IPS DF 4.7 (cell line): ENCODE measurements at regions not wholly inside any gene's neighbourhood (a gene's known extent, or its start where the extent isn't known, plus 50 kb on each side); places are given as distances from the start of the nearest gene placed in this dataset.
"Not testable (repeated sequence)": the region's sequence is repeated elsewhere in the genome, so short reads cannot be mapped to it uniquely, and the experiment has no call there.

ENCODE experiments used
- DNase-seq: peaks from one replicate; pipeline ENCODE4 v3.0.0-alpha.2; 2013; ENCODE audit warnings: low spot score; ENCODE audit errors: extremely low read depth

DNA sequence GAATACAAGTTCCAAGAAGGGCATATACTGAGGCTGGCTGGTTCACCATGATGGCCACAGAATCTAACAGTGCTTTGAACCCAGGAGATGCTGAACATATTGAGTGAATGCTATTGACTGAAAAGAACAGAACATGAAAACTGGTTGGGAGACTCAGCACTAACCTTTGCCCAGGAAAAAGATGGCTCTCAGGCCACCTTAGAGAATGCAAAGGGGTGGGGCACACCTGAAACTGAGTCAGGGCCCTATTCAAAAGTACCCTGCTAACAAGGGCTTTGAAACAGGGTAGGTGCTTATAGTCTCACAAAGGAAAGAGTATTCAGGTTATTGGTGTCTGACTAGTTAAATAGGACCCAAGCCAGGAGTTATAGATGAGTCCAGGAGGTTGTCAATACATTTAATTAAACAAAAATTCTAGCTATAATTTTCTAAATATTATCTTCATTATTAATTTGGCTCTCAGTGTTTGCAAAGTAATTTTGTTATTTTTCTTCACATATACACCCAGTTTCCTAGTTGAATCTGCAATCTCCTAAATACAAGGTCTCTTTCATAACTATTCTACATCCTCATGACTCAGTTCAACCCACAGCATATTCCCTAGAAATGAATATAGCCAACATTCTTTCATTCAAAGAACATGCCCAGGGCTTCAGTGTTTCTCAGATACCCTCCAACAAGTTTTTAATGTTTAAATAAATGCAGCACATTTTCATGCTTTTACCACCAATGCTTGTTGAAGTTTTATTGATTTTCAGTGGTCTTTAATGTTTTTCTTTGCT, 144.2 kb upstream of the RAPGEF2 start:
- DNase-seq: no peak

DNA sequence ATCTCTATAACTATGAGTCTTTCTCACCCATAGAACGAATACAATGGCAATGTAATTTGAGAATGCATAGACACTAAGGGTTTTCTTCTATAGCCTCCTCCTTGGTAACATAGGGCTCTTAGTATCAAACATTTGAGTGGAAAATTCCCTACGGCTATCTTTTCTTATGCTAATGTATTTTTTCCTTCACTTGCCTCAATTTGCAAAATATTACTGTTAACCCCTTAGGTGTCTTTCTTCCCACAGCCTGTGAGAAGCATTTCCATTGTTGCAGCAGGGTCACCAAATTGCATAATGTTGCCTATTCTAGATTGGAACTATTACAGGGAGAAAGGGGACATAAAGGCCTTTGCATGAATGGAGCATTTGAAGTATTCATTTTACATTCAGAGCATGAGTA, 140.5 kb upstream of the RAPGEF2 start:
- no peak for DNase-seq

DNA sequence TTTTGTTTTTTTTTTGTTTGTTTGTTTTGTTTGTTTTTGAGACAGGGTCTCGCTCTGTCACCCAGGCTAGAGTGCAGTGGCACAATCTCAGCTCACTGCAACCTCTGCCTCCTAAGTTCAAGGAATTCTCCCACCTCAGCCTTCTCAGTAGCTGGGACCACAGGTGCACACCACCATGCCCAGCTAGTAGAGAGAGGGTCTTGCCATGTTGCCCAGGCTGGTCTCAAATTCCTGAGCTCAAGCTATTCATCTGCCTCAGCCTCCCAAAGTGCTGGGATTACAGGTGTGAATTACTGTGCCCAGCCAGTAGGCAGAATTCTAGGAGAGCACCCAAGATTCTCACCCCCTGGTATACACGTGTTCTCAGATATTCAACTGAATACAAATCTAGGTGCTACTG, 139.6 kb upstream of the RAPGEF2 start:
- DNase-seq: not testable (repeated sequence)

DNA sequence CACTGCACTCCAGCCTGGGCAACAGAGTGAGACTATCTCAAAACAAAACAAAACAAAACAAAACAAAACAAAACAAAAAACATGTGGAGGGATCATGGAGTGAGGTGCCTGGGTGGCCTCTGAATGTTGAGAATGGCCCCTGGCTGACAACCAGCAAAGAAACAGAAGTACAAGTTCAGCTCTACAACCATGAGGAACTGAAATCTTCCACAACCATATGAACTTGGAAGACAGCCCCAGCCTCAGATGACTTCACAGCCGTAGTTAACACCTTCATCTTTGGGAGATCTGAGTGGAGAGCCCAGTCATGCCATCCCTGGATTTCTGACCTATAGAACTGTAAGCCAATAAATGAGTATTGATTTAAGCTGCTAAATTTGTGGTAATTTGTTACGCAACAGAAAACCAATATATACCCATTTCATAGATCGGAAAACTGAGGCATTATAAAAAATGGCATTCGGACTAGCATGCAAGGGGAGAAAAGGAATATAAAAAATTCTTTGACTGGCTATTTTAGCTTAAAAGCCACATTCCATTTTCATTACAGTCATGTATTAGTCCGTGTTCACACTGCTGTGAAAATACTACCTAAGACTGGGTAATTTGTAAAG, 138.7 kb upstream of the RAPGEF2 start:
- no peak for DNase-seq

DNA sequence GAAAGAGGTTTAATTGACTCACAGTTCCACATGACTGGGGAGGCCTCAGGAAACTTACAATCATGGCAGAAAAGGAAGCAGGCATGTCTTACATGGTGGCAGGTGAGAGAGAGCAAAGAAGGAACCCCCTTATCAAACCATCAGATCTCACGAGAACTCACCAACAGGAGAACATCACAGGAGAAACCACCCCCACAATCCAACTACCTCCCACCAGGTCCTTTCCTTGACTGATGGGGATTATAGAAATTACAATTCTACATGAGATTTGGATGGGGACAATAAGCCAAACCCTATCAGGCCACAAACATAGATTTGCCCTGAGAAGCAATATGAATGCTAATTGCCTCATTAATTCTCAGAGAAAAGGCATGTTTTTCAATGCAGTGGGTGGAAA, 138.2 kb upstream of the RAPGEF2 start:
- no peak for DNase-seq

DNA sequence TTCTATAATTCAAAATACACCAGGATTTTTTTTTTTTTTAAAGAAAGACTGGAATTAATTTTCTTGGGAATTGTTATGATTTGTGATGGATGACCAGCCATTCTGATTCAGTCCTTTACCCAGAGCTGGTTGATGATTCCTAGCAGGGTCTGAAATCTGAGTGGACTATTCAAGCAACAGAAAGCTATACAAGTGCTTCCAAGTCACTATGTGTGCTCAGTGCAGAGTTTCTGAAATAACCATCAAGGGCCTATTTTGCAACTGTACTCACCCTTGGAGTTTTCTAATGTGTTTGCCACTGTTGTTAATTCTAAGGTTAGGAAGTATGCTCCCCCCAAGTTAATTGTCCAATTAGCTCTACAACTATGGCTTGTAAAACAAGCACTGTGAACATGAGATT, 137.7 kb upstream of the RAPGEF2 start:
- DNase-seq: no peak

- no peak for DNase-seq
Measured at GRCh38 chr4:158966091-158966490, 136.8 kb upstream of the RAPGEF2 start.

DNA sequence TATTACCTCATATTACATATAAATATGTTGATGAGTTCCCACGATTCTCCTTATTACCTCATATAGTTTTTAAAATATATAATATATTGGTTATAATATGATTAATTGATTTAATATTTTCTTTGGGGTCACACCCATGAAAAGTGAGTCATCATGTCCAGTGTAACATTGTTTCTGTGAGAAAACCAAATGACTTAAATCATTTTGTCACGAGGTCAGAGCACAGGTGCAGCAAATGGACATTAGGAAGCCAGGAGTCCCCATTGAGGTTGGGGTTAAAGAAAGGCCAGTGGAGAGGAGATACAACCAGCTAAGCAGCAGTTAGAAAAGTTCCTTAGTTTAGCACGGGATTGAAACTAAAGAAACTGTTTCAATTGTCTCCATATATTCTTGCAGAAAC, 133.9 kb upstream of the RAPGEF2 start:
- no peak for DNase-seq

DNA sequence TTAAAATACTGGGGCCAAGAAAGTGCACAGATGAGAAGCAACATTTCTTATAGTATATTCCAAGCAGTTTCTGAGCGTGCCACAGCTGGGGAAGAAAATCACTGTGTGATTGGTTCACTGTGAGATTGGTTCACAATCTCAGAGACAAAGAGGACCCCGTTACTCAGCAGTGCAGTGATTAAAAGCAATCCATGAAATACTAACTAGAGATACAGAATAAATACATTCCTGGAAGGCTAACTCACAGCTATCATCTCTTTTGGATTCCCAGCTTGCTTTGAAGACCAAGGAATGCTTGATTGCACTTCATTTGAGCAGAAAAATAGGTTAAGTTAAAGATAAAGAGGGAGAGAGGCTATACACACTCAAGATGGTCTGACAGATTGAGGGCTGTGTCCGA, 132.1 kb upstream of the RAPGEF2 start:
- no peak for DNase-seq

- DNase-seq: not testable (repeated sequence)
Measured at GRCh38 chr4:158974438-158974837, 128.4 kb upstream of the RAPGEF2 start.

- DNase-seq: not testable (repeated sequence)
Measured at GRCh38 chr4:158980711-158981110, 122.2 kb upstream of the RAPGEF2 start.

GRCh38 chr4:158991534-158992155, 111.2 kb upstream of the RAPGEF2 start:
- no peak for DNase-seq

DNA sequence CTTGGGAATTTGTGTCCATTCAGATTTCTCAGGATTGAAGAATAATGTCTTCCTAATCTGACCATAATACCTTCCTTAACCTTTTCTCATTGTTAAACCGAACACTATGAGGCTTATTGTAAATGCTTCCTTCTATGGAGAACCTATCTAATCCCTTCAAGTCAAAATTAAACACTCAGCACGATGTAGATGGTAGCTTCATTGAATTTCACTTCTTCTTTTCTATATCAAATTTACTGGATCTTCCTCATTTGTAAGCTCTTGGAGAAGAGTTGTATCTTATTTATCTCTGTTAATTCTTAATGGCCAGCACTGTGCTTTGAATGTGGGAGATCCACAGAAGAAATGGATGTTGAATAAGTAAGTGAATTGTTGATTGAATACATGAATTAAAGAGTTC, 109.0 kb upstream of the RAPGEF2 start:
- DNase-seq: no peak

DNA sequence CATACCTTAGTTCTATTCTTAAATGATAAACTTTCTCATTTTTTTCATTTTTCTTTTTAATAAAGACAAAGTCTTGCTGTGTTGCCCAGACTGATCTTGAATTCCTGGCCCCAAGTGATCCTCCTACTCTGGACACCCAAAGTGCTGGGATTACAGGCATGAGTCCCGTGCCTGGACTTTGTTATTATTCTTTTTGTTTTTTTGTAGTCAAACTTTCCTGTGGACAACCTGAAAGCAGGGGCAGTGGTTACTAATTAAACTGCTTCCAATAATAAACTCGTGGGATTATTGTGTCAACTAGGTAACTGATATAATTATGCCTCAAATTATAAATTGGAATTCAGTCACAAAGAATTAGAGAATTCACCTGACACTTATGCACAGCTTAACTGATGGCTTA, 107.8 kb upstream of the RAPGEF2 start:
- DNase-seq: no peak

DNA sequence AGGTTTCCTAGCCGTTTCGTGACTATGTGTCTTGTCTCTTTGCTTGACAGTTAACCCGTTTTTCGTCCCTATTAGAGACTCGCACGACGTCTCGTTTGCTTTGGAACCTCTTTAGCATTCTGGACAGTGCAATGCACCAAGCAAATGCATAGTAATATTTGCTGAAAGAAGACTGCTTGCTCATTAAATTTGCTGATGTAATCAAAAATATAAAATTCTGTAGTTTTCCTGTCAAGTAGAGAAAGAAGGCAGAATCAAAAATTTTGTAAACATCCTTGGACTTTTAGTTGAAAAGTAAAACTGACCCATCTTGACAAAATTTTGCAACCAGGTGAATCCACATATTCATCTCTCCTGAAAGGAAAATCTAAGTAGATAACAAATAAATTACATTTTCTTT, 106.9 kb upstream of the RAPGEF2 start:
- DNase-seq: no peak

- no peak for DNase-seq
Measured at GRCh38 chr4:158996669-158997074, 106.2 kb upstream of the RAPGEF2 start.

GRCh38 chr4:158997660-158998349, 105.1 kb upstream of the RAPGEF2 start:
- no peak for DNase-seq

DNA sequence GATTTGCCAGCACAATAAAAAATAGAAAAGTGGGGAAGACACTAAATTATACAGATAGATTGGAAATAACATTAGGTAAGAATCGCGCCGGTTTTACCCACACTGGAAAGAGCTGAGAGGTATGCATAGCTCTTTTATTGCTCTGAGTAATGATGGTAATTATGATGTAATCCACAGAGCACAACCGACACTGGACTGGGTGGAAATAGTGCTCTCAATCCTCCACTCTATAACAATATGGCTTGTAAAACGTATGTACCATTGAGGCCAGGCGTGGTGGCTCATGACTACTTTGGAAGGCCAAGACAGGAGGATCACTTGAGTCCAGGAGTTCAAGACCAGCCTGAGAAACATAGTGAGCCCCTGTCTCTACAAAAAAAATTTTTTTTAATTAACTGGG, 104.3 kb upstream of the RAPGEF2 start:
- no peak for DNase-seq

GRCh38 chr4:158999166-158999682, 103.7 kb upstream of the RAPGEF2 start:
- no peak for DNase-seq

DNA sequence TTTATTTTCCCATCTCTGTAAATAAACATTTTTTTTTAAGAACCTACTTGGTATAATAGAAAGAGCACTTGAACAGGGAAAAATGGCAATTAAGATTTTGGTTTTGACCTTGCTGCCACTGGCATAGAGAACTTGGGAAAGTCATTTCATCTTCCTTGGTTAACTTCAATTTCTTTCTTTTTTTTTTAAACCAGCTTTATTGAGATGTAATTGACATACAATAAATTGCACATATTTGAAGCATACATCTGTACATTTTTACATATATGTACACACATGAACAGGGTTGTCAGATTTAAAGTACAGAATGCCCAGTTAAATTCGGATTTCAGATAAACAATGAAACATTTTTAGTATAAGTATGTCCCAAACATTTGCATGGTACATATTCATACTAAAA, 103.0 kb upstream of the RAPGEF2 start:
- no peak for DNase-seq

DNA sequence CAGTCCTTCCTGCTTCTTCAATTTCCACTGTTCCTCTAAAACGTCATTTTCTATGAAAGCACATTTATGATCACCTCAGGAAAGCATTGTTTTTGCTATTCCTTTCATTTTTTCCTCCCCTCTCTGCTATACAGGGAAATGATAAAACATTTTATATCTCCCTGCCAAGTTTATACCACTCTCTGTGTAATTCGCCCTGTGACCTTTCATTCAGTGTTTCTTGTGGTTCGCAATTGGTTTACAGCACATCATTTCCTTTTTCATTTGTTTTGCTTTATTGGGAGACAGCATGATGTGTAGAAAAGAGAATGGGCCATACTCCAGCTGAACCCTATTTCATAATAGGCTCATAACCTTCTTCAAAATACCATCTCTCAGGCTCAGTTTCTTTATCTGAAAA, 99.9 kb upstream of the RAPGEF2 start:
- DNase-seq: no peak
